Astrocyte of the cerebellum (primary cell): ENCODE measurements at regions not wholly inside any gene's neighbourhood (a gene's known extent, or its start where the extent isn't known, plus 50 kb on each side); places are given as distances from the start of the nearest gene placed in this dataset.
A peak's percentile ranks its signal among the peaks of the same experiment; 100 is the strongest.

ENCODE experiments used
- DNase-seq: peaks from one replicate; pipeline ENCODE4 v3.0.0-alpha.2; 2011; ENCODE audit warnings: low read depth
- H3K4me3 ChIP-seq: 2 replicates; pipeline ENCODE4 v1.5.1; 2011; ENCODE audit warnings: mild to moderate bottlenecking, low read depth, low read length, moderate library complexity
- in situ Hi-C: cut with HindIII; loops from 2 replicates; pipeline ENCODE4 v1.10.0; 2017; ENCODE audit warnings: low sequenced_read_pairs
- TF ChIP-seq, protein P1 (sequence below): IDR thresholded peaks from 2 replicates; pipeline ENCODE4 v1.5.1; 2012; ENCODE audit warnings: low read length, low read depth, moderate library complexity, mild to moderate bottlenecking; ENCODE audit errors: missing control alignments

GRCh38 chr14:79989990-79990389 is 221.3 kb downstream of the DIO2 start:
- TF ChIP-seq, protein P1, sequence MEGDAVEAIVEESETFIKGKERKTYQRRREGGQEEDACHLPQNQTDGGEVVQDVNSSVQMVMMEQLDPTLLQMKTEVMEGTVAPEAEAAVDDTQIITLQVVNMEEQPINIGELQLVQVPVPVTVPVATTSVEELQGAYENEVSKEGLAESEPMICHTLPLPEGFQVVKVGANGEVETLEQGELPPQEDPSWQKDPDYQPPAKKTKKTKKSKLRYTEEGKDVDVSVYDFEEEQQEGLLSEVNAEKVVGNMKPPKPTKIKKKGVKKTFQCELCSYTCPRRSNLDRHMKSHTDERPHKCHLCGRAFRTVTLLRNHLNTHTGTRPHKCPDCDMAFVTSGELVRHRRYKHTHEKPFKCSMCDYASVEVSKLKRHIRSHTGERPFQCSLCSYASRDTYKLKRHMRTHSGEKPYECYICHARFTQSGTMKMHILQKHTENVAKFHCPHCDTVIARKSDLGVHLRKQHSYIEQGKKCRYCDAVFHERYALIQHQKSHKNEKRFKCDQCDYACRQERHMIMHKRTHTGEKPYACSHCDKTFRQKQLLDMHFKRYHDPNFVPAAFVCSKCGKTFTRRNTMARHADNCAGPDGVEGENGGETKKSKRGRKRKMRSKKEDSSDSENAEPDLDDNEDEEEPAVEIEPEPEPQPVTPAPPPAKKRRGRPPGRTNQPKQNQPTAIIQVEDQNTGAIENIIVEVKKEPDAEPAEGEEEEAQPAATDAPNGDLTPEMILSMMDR: no peak
- no peak for DNase-seq
- in situ Hi-C loops: no loop called here
- no peak overlapping the region for H3K4me3 ChIP-seq

- DNase-seq: no peak
Measured at GRCh38 chr14:79986251-79986650, 225.1 kb downstream of the DIO2 start.

GRCh38 chr14:79972230-79972629 is 239.1 kb downstream of the DIO2 start:
- DNase-seq: peak; percentile 26
- in situ Hi-C loops: no loop called here
- H3K4me3 ChIP-seq: no peak overlapping the region
- TF ChIP-seq, protein P1: no peak

More at GRCh38 chr14:79986251-79986650, 225.1 kb downstream of the DIO2 start:
- in situ Hi-C loops: no loop called here
- no peak overlapping the region for H3K4me3 ChIP-seq
- TF ChIP-seq, protein P1: no peak

DNA sequence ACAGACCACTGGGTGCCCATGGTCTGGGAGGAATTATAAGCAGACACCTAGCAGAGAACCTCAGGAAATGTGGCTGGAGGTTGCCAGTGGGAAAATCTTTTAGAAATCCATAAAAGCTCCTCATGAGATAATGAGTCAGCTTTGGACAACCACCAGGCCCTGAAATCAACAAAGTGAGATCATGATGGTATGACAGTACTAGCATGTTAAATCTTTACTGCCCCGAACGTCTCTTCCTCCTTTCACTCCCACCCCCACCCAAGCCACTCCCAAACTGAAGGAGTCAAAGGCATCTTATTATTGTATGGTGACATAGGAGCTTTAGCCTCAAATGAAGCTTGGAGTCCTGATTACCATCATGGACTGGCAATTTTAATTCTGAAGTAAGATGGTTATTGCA is 240.0 kb downstream of the DIO2 start:
- no peak overlapping the region for H3K4me3 ChIP-seq
- DNase-seq: peak; percentile 5
- in situ Hi-C loops: no loop called here
- TF ChIP-seq, protein P1: no peak

GRCh38 chr14:79967453-79967852 is 243.9 kb downstream of the DIO2 start:
- in situ Hi-C loops: no loop called here
- no peak for DNase-seq
- TF ChIP-seq, protein P1: no peak
- no peak overlapping the region for H3K4me3 ChIP-seq

- no peak overlapping the region for H3K4me3 ChIP-seq
- TF ChIP-seq, protein P1: no peak
- in situ Hi-C loops: no loop called here
- no peak for DNase-seq
Measured at GRCh38 chr14:79967001-79967400, 244.3 kb downstream of the DIO2 start.

DNA sequence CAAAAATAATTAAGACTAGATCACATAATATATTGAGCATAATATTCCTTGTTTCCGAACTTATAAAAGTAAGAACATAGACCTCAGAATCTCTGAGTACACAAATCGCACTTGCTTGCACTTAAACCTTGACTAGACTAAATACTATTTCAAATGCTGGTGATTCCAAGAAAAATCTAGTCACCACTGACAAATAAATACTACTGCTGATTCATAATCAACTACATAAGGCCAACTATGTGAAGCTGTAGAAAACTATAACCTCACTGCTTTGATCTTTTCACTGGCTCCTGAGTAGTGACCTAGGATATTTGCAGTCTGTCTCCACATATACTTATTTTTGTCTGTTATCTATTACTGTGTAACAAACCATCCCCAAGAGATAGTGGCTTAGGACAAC is 245.4 kb downstream of the DIO2 start:
- DNase-seq: no peak
- TF ChIP-seq, protein P1: no peak
- in situ Hi-C loops: no loop called here

More for the DNA sequence above, 245.4 kb downstream of the DIO2 start:
- no peak overlapping the region for H3K4me3 ChIP-seq
